ENCODE measurements at regions not wholly inside any gene's neighbourhood (a gene's known extent, or its start where the extent isn't known, plus 50 kb on each side); places are given as distances from the start of the nearest gene placed in this dataset.
A peak's percentile ranks its signal among the peaks of the same experiment; 100 is the strongest.
"Not testable (repeated sequence)": the region's sequence is repeated elsewhere in the genome, so short reads cannot be mapped to it uniquely, and the experiment has no call there.

DNA sequence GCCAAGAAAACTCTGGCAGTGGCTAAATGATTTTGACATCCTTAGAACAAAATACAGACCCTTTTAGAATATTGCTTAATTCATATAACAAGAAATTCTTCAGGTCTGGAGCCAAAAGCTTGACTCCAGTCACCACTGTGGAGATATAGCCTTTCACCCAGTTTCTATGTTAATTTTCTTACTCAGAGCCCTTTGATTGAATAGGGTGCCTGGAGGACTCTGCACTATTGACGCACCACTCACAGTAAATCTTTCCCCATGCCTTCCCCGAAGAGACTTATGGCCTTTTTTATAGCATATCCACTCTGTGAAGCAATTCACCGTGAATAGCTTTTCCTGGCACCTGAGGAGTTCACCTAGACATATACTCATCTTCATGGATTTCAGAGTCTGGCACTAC is 613.8 kb downstream of the ZWINT start:
- DNase-seq (ENCODE audit: low spot score), result no peak

DNA sequence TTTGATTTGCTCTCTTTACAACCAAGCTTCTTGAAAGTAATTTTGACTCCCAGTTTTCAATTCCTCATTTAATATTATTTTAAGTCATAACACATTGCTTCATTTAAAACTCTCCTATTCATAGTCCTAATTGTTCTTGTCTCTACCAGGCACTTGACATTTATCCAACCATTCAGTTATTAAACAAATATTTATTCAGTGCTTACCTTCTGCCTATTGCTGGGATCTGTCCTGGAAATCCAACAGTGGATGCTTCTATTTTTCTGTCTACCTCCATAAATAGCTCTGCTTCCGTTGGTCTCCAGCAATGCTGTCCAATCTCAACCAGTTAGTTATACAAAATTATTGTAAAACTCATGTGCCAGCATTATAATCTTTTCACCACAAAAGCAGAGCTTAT is 615.1 kb downstream of the ZWINT start:
- no peak for DNase-seq (ENCODE audit: low spot score)

DNA sequence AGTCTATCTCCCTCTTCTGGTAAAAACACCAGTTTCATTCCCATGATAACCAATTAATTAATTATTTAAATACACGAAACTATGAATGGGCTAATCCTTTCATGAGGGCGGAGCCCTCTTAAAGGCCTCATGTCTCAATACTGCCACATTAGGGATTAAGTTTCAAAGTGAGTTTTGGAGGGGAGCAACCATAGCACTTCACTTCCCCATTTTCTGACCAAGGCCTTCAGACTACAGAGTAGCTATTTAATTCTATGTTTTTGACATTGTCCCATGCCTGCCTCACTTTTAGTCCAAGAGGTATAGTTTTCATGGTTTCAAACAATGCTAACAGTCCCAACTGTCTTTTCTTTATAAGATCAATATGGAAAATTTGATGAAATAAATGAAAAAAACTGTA is 618.6 kb downstream of the ZWINT start:
- no peak for DNase-seq (ENCODE audit: low spot score)

- DNase-seq (ENCODE audit: low spot score), result not testable (repeated sequence)
Measured at GRCh38 chr10:55740767-55741166, 620.3 kb downstream of the ZWINT start.

- DNase-seq (ENCODE audit: low spot score), result no peak
Measured at GRCh38 chr10:55740110-55740509, 620.9 kb downstream of the ZWINT start.

DNA sequence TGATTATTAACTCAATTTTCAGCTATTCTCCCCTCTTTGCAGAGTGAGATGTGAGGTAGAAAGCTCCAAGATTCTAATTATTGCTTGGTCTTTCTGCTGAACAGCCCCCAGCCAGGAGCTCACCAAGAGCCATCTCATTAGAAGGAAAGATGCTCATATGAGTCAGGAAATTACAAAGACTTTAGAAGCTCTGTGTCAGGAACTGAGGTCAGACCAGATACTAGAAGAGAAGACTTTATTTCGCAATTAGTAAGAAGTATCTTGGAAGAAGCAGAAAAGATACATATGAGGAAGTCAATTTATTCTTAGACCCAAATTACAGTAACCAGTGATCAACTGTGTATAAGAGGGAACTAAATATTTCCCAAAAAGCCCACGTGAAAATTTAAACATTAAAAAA is 626.9 kb downstream of the ZWINT start:
- DNase-seq (ENCODE audit: low spot score), result no peak

DNA sequence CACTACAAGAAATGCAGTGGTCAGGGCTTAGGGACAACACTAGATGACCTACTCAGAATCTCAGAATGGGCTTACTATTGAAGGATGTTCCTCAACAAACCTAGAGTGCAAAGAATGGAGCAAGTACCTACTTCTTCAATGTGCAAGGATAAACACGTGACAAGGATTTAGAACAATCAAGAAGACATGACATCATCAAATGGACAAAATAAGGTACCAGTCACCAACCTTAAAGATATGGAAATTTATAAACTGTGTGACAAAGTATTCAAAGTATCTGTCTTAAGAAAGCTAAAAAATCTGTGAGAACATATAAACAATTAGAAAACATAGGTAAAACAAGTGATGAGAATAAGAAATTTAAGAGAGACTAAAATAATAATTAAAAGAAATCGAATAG is 656.1 kb downstream of the ZWINT start:
- no peak for DNase-seq (ENCODE audit: low spot score)

DNA sequence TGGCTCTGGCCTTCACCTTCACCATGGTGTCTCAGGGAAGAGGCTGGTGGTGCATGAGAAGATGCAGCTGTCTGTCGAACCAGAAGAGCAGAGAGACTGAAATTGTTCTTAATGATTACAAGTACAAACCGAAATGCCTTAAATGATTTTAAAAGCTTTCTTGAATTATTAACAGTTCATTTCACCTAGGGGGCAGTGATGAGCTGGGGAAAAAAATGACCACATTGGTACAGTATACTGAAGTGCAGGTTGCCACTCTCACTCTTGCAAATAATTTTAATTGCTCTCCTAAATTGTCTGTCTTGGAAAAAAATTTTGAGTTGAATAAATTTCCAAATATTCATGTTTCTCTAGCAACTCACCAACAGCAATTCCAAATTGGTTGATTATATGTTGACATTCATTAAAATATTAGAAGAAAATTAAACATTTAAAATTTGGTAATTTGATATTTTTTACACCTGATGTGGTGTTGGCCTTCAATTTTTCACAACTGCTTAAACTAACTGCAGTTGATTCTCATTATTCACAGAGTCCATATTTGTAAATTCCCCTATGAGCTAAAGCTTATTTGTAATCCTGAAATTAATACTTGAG is 692.6 kb downstream of the ZWINT start:
- DNase-seq (ENCODE audit: low spot score), result no peak

DNA sequence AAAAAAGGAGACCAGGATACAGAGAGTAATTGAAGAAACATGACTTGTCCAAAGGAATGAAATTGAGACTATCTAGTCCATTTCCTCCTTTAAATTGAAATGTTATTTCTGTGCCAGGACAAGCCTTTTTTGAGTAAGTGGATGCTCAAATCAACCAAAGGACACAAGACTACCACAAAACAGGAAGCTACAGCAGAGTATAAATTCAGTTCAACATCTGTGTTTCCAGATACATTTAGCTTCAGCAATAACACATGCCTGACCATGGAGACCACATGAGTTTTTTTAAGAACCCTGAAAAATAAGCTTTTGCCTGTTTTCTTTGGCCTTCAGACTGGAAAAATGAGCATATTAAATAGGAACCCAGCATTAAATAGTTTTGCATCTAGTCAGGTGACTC is 707.5 kb downstream of the ZWINT start:
- DNase-seq (ENCODE audit: low spot score), result no peak

- no peak for DNase-seq (ENCODE audit: low spot score)
Measured at GRCh38 chr10:55641601-55642000, 719.5 kb downstream of the ZWINT start.

DNA sequence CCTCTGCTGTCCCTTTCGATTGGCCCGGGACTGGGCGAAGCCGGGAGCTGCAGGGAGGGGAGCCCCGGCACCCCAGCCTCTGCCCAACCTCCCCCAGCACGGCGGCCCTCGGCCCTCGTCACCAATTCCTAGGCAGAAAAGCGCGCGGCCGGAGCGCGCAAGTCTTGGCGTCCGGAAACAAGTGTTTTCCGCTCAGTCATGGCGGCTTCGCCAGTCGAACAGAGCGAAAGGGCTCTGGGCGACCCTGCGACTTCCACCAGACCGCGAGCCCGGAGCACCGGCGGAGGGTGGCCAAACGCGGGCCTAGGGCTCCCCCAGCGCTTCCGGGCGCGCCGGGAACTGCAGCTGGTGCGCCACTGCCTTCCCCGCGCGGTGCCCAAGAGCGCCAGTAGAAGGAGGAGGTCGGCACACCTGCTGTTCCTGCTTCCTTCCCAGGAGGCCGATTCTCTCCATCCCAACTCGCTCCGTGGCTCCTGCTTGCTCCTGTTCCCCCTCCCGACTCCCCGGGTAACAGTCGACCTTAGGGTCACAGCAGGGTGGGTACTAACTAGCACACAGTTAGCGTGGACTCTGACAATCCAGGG is 729.9 kb downstream of the ZWINT start:
- DNase-seq (ENCODE audit: low spot score), result peak; percentile 20

GRCh38 chr10:55630491-55631056 is 730.5 kb downstream of the ZWINT start:
- no peak for DNase-seq (ENCODE audit: low spot score)

DNA sequence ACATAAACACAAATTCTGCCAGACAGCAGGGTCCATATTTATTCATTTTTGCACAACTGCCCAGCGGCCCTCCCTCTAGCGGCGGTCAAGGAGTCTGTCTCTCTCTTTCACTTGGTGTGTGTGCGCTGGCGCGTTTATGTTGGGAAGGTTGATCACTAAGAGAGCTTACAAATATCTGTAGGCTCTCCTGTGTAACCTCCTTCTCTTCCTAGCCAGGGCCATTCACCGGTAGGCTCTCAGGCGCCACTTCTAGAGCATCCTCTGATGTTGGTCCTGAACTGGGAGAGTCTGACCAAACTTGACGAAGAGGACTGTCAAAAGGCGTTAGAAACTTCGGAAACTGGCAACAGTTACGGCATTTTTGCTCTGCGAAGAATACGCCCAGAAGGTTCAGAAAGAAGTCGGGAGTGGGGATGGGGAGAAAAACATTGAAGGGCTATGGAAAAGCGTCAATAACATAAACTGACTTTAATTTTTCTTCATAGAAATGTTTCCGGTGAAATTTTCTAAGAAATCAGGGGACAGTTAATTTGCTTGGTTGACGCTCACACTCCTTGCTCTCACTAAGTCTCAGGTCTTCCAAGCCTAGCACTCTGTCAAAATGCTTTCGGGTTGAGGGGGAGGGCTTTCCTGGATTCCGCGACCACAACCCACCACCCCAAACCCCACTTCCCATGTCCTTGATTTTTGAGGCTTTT is 731.1 kb downstream of the ZWINT start:
- DNase-seq (ENCODE audit: low spot score), result peak; percentile 5

DNA sequence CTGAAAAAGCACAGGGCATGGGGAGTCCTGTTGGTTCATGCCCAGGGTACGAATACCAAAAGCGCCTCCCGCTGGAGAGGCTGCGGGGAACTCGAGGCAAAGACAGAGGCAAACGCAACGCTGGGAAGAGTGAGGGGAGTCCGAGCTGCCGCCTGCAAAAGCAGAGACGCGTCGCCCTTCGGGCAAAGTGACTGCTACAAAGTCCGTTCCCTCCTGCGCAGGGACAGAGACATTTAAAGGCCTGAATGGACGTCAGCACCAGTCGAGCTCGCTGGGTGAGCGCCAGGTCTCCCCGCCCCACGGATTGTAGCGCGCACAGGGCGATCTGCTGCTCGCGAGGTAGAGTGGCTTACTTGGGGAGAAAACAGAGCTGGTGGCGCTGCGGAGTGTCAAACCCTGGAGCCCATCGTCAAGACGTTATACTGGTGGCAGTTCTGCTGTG is 732.8 kb downstream of the ZWINT start:
- no peak for DNase-seq (ENCODE audit: low spot score)

- no peak for DNase-seq (ENCODE audit: low spot score)
Measured at GRCh38 chr10:55627501-55628051, 733.5 kb downstream of the ZWINT start.

DNA sequence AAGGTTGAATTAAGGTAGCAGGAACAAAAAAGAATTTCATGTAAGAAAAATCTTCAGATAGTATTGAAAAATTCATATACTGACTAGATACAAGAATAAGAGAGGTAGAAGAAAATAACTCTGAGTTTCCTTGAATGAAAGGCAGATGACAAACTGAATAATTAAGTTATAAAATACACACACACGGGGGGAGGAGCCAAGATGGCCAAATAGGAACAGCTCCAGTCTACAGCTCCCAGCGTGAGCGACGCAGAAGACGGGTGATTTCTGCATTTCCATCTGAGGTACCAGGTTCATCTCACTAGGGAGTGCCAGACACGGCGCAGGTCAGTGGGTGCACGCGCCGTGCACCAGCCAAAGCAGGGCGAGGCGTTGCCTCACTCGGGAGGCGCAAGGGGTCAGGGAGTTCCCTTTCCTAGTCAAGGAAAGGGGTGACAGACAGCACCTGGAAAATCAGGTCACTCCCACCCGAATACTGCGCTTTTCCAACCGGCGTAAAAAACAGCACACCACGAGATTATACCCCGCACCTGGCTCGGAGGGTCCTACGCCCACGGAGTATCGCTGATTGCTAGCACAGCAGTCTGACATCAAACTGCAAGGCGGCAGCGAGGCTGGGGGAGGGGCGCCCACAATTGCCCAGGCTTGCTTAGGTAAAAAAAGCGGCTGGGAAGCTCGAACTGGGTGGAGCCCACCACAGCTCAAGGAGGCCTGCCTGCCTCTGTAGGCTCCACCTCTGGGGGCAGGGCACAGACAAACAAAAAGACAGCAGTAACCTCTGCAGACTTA is 759.2 kb downstream of the ZWINT start:
- not testable (repeated sequence) for DNase-seq (ENCODE audit: low spot score)

DNA sequence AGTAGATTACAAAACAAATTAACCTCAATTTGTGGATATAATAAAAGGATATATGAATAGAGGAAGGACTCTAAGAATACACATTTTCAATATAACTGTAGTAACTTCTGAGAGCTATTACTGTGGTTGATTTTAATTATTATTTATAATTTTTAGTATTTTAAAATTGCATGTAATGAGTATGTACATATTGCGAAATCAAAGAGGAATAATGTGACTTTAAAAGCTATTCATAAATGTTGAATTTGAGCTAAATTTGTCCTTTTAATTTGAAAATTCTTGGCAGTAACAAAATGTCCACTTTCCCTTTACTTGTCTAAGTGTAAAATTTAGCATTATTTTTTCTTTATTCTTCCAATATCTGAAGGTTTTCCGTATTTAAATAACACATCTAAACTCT is 750.6 kb upstream of the PCDH15 start:
- DNase-seq (ENCODE audit: low spot score), result no peak

DNA sequence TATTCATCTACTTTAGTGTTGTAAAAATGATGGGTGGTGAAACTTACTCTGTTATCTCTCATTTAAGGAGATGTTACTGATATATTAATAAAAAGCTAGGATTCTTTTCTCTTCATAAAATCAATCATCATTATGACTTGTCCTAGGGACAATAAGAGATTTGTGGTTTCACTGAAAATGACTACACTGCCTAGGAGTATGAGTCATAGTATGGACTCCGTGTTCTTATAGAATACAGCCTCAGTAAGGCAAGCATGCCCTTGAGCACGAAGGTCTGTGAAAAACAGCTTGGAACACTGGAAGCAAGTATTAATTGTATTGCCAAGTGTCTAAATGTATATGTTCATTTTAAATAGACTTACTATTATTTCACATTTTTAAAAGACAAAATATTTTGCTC is 749.2 kb upstream of the PCDH15 start:
- DNase-seq (ENCODE audit: low spot score), result no peak

GRCh38 chr10:55537497-55537896 is 736.5 kb upstream of the PCDH15 start:
- DNase-seq (ENCODE audit: low spot score), result not testable (repeated sequence)

GRCh38 chr10:55519264-55519663 is 718.2 kb upstream of the PCDH15 start:
- DNase-seq (ENCODE audit: low spot score), result no peak

DNA sequence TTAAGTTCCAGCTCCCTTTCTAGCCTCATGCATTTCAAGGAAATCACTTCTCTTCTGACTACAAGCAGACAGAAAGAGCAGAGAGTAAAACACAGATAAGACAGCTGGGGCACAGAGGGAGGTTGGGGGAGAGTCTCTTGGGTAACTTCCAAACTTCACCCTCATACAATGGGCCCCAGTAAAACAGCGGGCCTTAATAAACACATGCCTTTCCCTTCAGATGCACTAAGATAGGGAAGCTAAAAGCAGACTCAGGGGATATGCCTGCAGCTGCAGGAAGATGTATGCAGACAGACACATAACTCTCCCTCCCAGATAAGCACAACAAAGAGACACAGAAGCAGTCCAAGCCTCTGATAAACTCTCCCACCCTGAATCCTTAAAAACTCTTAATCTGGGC is 717.4 kb upstream of the PCDH15 start:
- DNase-seq (ENCODE audit: low spot score), result not testable (repeated sequence)

DNA sequence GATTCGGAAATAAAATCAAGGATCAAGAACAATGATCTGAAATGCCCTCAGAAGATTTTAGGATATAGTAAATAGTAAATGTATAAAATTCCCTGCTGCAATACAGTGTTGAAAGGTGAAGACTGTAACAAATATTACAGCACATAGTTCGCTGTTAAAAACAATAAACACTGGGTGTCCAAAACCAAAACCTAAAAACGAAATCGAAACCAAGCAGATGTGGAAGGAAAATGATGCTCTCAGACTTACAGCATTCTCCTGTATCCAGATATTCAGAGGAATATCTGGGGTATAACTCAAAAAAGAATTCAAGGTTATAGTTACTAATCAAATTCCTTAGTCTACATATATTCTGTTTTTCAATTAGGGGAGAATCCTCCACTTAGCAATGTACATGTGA is 708.1 kb upstream of the PCDH15 start:
- DNase-seq (ENCODE audit: low spot score), result no peak

Measured in AG08395 (cell line).